ENCODE measurements at regions not wholly inside any gene's neighbourhood (a gene's known extent, or its start where the extent isn't known, plus 50 kb on each side); places are given as distances from the start of the nearest gene placed in this dataset.

- FAIRE-seq (no peak), DNase-seq (ENCODE audit: insufficient read length, low spot score) (no peak)
- TF ChIP-seq CTCF (IDR thresholded peaks at IDR 0.05; ENCODE audit: insufficient read depth, missing control alignments): no peak
Measured at GRCh38 chr15:91604122-91604521, 249.4 kb upstream of the SLCO3A1 start.

GRCh38 chr15:91605576-91605975 lies 247.9 kb upstream of the SLCO3A1 start:
- DNase-seq (ENCODE audit: insufficient read length, low spot score) (no peak), FAIRE-seq (no peak)
- TF ChIP-seq CTCF (IDR thresholded peaks at IDR 0.05; ENCODE audit: insufficient read depth, missing control alignments): no peak

- TF ChIP-seq CTCF (IDR thresholded peaks at IDR 0.05; ENCODE audit: insufficient read depth, missing control alignments): no peak
- DNase-seq (ENCODE audit: insufficient read length, low spot score) (no peak), FAIRE-seq (no peak)
Measured at GRCh38 chr15:91609231-91609630, 244.3 kb upstream of the SLCO3A1 start.

GRCh38 chr15:91609966-91610365 lies 243.5 kb upstream of the SLCO3A1 start:
- DNase-seq (ENCODE audit: insufficient read length, low spot score): no peak
- no peak for FAIRE-seq
- no peak for TF ChIP-seq CTCF (IDR thresholded peaks at IDR 0.05; ENCODE audit: insufficient read depth, missing control alignments)

- TF ChIP-seq CTCF (IDR thresholded peaks at IDR 0.05; ENCODE audit: insufficient read depth, missing control alignments): no peak
- DNase-seq (ENCODE audit: insufficient read length, low spot score) (no peak), FAIRE-seq (no peak)
Measured at GRCh38 chr15:91611561-91612323, 241.8 kb upstream of the SLCO3A1 start.

GRCh38 chr15:91620229-91620628 lies 233.3 kb upstream of the SLCO3A1 start:
- DNase-seq (ENCODE audit: insufficient read length, low spot score): no peak
- no peak for TF ChIP-seq CTCF (IDR thresholded peaks at IDR 0.05; ENCODE audit: insufficient read depth, missing control alignments)
- FAIRE-seq: no peak

- no peak for FAIRE-seq
- no peak for TF ChIP-seq CTCF (IDR thresholded peaks at IDR 0.05; ENCODE audit: insufficient read depth, missing control alignments)
Measured at GRCh38 chr15:91622235-91622634, 231.3 kb upstream of the SLCO3A1 start.

More at GRCh38 chr15:91622235-91622634, 231.3 kb upstream of the SLCO3A1 start:
- no peak for DNase-seq (ENCODE audit: insufficient read length, low spot score)

Data from D721Med (cell line).